ENCODE measurements at regions not wholly inside any gene's neighbourhood (a gene's known extent, or its start where the extent isn't known, plus 50 kb on each side); places are given as distances from the start of the nearest gene placed in this dataset.

DNA sequence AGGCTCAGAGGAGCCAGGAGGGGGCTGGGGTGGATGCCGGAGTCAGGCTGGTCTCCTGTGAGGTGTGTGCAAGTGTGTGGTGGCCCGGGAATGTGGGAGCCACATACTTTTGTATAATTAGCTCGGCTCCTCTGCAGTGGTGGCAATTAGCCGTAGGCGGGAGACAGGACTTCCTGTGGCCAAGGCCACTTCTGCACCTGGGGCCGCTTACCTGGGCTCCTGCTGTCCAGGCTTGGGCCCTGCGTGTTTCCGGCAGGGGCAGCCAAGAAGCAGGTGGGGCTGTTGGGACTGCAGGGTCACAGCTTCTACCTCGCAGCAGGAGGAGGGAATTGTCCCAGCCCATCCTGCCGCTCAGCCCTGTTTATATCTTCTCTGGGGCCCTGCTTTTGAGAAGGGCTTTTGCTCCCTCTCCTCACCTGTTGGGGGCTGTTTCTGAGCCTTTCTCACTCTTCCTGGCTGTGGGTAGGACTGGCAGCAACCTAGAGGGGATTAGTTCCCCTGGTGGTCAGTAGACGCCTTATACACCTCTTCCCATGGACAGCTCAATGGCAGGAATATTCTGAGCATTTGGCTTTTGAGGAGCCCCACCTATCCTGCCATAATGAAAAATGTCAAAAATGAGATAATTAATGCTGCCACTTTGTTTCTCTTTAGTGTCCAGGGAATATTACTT, 145.4 kb upstream of the PITX1 start:
- TF ChIP-seq, protein P1, sequence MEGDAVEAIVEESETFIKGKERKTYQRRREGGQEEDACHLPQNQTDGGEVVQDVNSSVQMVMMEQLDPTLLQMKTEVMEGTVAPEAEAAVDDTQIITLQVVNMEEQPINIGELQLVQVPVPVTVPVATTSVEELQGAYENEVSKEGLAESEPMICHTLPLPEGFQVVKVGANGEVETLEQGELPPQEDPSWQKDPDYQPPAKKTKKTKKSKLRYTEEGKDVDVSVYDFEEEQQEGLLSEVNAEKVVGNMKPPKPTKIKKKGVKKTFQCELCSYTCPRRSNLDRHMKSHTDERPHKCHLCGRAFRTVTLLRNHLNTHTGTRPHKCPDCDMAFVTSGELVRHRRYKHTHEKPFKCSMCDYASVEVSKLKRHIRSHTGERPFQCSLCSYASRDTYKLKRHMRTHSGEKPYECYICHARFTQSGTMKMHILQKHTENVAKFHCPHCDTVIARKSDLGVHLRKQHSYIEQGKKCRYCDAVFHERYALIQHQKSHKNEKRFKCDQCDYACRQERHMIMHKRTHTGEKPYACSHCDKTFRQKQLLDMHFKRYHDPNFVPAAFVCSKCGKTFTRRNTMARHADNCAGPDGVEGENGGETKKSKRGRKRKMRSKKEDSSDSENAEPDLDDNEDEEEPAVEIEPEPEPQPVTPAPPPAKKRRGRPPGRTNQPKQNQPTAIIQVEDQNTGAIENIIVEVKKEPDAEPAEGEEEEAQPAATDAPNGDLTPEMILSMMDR (IDR thresholded peaks at IDR 0.05; ENCODE audit: low read depth, low read length) = no peak
- no peak for TF ChIP-seq EZH2phosphoT487 (IDR thresholded peaks at IDR 0.05; ENCODE audit: low read depth)

All from OCI-LY3 (cell line).